NCI-H2081 (cell line): ENCODE measurements at regions not wholly inside any gene's neighbourhood (a gene's known extent, or its start where the extent isn't known, plus 50 kb on each side); places are given as distances from the start of the nearest gene placed in this dataset.
"Not testable (repeated sequence)": the region's sequence is repeated elsewhere in the genome, so short reads cannot be mapped to it uniquely, and the experiment has no call there.

Source experiments
- DNase-seq, 2 experiments: peaks; one replicate each; lab custom pipeline; 2025; lab: John Stamatoyannopoulos, UW

DNA sequence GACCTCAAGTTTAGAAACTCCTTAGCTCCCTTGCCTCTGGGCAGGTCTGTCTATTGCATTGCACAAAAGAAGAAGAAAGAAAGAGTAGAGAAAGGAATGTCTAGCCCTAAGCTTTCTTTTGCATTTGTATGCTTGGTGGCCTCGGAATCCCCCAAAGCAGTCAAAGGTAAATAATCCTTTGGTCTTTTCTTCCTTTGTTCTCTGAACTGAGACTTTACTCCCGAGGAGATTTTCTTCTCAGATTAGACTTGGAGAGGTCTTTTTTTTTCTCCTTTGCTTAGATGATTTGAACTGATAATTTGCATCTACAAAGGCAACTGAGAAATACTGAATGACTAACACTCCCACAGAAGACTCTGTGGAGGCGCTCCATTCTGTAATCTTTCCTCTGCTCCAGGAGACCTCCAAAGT lies 93.2 kb downstream of the AKR1D1 start:
- no peak for DNase-seq

DNA sequence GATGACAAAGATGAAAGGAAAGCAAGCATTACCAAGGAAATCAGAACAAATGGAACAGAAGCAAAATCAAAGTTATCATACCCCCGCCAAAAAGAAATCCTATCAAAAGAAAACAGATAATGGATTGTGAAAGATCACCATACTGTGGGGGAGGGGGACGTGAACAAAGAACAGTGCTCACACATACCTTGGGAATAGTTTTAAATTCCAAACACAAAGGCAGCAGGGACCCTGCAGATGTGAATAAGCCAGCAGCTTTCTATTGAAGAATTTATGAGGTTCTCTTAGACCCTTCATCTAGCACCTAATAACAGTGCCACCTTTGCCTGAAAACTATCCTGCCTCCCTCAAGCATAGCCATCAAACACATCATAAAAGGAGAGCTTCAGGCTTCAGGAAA lies 94.0 kb downstream of the AKR1D1 start:
- no peak for DNase-seq

DNA sequence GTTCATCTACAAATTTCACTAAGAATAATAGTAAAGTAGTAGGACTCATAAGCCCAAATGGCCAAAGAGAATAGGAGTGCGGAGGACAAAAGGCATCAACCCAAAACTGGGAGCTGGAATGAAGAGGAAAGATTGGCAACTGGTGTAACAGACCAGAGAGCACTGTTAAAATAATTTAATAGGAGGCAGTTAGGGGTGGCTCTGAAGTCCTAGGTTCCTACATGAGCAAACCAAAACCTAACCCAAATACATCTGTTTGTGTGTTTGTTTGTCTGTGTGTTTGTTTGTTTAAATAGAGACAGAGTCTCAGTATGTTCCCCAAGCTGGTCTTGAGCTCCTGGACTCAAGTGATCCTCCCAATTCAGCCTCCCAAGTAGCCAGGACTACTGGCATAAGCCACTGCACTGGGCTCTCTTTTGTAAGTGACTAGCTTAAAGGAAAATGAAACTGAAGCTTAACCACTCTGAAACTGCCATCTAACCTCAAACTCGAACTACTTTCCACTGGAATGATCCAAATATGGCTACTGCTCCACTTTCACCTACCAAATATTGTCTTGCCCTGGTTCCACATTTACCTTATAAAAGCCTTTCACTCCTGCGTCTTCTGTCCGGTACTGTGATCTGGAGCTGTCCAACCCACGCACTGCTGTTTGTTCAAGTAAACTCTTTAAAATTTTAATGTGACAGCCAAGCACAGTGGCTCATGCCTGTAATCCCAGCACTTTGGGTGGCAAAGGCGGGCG lies 94.9 kb downstream of the AKR1D1 start:
- DNase-seq: no peak

GRCh38 chr7:138173548-138173947 lies 97.3 kb downstream of the AKR1D1 start:
- DNase-seq: no peak

DNA sequence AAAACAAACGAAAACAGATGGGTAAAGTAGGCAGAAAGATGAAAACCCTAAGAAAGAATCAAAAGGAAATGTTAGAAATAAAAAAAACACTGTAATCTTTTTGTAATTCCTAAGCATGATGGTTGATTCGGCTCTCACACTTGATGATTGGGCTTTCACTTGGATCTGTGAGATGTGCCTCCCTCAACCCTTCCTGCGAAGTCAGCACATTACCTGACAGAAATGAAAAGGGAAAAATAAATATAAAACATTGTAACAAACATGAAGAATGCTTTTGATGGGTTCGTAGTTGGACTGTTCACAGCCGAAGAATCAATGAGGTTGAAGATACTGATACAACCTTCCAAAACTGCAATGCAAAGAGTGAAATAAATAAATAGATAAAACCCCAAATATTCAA lies 99.8 kb downstream of the AKR1D1 start:
- DNase-seq: no peak

- DNase-seq: no peak
These were observed 107.9 kb downstream of the AKR1D1 start for GRCh38 chr7:138184191-138184590.

GRCh38 chr7:138185132-138185908 lies 109.1 kb downstream of the AKR1D1 start:
- no peak for DNase-seq

- no peak for DNase-seq
These were observed 110.7 kb downstream of the AKR1D1 start for GRCh38 chr7:138186951-138187351.

GRCh38 chr7:138188290-138188858 lies 112.1 kb downstream of the AKR1D1 start:
- no peak for DNase-seq

- DNase-seq: no peak
These were observed 118.3 kb downstream of the AKR1D1 start for GRCh38 chr7:138194567-138194966.

DNA sequence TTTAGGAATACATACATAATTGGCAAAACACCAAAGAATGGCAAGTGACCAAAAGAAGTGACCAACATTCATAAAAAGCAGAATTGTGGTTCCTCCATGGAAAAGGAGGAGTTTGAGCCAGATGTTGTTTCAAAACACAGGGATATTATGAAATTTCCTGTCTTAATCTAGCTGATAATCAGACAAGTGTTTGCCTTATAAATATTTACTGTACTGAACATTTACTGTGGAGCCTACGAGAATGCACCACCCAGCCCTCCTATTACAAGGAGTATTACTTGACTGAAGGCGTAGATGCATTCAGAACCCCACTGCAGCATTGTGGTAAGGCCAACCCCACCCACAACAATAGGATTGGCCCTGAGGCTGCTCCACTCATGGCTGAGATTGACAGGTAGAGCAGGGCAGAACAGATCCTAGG lies 118.9 kb downstream of the AKR1D1 start:
- DNase-seq: no peak

DNA sequence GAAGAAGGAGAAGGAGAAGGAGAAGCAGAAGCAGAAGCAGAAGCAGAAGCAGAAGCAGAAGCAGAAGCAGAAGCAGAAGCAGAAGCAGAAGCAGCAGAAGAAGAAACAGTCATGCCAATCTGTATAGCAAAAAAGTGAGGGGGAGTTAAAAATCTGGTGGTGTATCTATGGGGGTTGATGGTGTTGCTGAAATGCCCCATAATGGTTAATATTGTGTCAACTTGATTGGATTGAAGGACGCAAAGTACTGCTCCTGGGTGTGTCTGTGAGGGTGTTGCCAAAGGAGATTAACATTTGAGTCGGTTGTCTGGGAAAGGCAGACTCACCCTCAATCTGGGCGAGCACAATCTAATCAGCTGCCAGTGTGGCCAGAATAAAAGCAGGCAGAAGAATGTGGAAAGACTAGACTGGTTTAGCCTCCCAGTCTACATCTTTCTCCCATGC lies 120.3 kb downstream of the AKR1D1 start:
- not testable (repeated sequence) for DNase-seq

- no peak for DNase-seq
These were observed 121.0 kb downstream of the AKR1D1 start for GRCh38 chr7:138196971-138197896.

DNA sequence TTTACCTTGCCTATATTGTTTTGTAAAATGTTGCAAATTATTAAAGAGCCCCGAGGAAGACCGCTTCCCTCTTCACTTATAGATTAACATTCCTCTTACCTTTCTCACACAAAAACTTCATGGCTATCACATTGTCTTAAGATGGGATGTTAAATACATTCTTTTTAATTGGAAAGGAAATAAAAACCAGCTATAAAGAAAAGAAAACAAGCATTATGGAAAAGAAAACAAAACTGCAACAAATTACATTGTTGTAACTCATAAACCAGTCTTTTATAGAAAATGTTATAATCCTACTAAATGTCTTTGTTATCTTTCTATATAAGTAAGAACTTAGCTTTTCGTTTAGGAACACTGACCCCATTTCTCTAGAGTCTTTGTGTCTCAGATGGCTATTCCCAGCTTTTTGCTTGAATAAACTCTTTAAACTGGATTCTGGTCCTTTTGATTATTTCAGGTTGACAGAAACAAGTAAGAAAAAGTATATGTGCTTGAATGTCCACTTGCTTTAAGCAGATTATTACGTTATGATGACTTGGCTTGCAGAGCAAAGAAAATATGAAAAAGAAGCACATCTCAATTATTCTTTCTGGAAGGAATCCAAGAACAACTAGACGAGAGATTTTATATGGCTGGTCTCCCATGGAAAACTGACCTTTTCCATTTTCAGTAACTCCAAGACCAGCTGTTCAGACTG lies 128.2 kb downstream of the AKR1D1 start:
- no peak for DNase-seq

DNA sequence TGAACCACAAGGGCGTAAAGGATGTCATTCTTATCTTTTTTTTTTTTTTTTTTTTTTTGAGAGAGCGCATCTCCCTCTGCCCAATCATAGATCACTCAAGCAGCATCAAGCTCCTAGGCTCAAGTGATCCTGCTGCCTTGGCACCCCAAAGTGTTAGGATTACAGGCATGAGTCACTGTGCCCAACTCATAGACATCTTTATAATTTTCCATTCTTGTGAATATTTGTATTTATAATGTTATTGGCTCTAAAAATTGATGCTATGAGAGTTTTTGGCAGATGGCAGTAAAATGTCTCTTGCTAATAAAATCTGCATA lies 128.7 kb downstream of the AKR1D1 start:
- no peak for DNase-seq

GRCh38 chr7:138205614-138206150 lies 129.4 kb downstream of the AKR1D1 start:
- DNase-seq: no peak

- DNase-seq: no peak
These were observed 131.3 kb downstream of the AKR1D1 start for GRCh38 chr7:138207555-138207971.

GRCh38 chr7:138208142-138208570 lies 131.9 kb downstream of the AKR1D1 start:
- no peak for DNase-seq

GRCh38 chr7:138208864-138209263 lies 132.6 kb downstream of the AKR1D1 start:
- no peak for DNase-seq

- no peak for DNase-seq
These were observed 136.1 kb downstream of the AKR1D1 start for GRCh38 chr7:138212314-138212713.

DNA sequence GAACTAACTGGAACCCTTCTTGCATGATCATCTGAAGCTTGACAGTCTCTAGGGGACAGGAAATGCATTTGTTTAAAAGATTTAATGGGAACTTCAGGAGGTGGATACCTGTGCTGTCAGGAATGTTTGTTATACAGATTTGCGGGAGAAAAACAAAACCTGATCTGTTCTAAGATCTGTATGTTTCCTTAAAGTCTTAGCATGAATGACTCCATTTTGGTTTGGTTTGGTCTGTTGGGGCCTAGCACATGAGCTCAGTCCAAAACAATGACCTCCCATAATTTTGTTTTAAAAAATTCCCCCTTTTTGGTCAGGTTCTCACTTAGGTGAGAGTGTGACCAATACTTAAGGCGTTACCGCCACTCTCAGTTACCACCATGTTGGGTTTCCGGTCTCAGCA lies 138.7 kb downstream of the AKR1D1 start:
- no peak for DNase-seq
